OCI-LY3 (cell line): ENCODE measurements at regions not wholly inside any gene's neighbourhood (a gene's known extent, or its start where the extent isn't known, plus 50 kb on each side); places are given as distances from the start of the nearest gene placed in this dataset.

Source experiments
- H2AFZ ChIP-seq: fragments of 200-600, 300-600 bp; shearing (Covaris generic); 2 replicates; pipeline ENCODE4 v1.6.0; 2014; ENCODE audit warnings: antibody characterized with exemption, low read depth, low read length
- H3K27ac ChIP-seq: fragments of 200-600, 300-600 bp; sonication (generic); 2 replicates; pipeline ENCODE4 v1.5.1; 2014; ENCODE audit warnings: mild to moderate bottlenecking, low read length, moderate library complexity, mixed read lengths
- H3K27me3 ChIP-seq: fragments of 200-600, 300-600 bp; sonication (generic); 2 replicates; pipeline ENCODE4 v1.6.1; 2014; ENCODE audit warnings: low read depth, low read length, mixed read lengths
- H3K36me3 ChIP-seq: fragments of 200-600, 300-600 bp; sonication (generic); replicated peaks from 2 replicates; pipeline ENCODE3; 2014; ENCODE audit warnings: low read depth, low read length, mixed read lengths
- H3K4me1 ChIP-seq: fragments of 300-600, 200-600 bp; sonication (generic); 2 replicates; pipeline ENCODE4 v1.6.1; 2014; ENCODE audit warnings: low read length, mixed read lengths
- H3K4me2 ChIP-seq: fragments of 200-600, 300-600 bp; sonication (generic); 2 replicates; pipeline ENCODE4 v1.6.1; 2014; ENCODE audit warnings: low read length, mixed read lengths
- H3K4me3 ChIP-seq: fragments of 300-600, 200-600 bp; sonication (generic); 2 replicates; pipeline ENCODE4 v1.5.1; 2014; ENCODE audit warnings: antibody characterized with exemption, mild to moderate bottlenecking, low read length, moderate library complexity
- H3K79me2 ChIP-seq: fragments of 300-600, 200-600 bp; shearing (Covaris generic); 2 replicates; pipeline ENCODE4 v1.6.1; 2014; ENCODE audit warnings: mild to moderate bottlenecking, low read length, mixed read lengths
- H3K9ac ChIP-seq: fragments of 300-600, 200-600 bp; shearing (Covaris generic); 2 replicates; pipeline ENCODE4 v1.6.0; 2014; ENCODE audit warnings: mild to moderate bottlenecking, low read length, moderate library complexity
- H3K9me3 ChIP-seq: fragments of 200-600, 300-600 bp; shearing (Covaris generic); 2 replicates; pipeline ENCODE4 v1.6.1; 2014; ENCODE audit warnings: low read length, mixed read lengths; ENCODE audit not compliant: insufficient read depth
- H4K20me1 ChIP-seq: fragments of 200-600, 300-600 bp; sonication (generic); 2 replicates; pipeline ENCODE4 v1.6.1; 2016; ENCODE audit warnings: low read length, mixed read lengths; ENCODE audit not compliant: insufficient read depth
- EZH2phosphoT487 ChIP-seq: fragments of 200-600 bp; shearing (Covaris generic); IDR thresholded peaks from 2 replicates; pipeline ENCODE4 v1.6.1; 2018; ENCODE audit warnings: antibody characterized with exemption, mixed run types, low read depth
- TF ChIP-seq, protein P1 (sequence below): fragments of 200-600, 300-600 bp; sonication (generic); IDR thresholded peaks from 2 replicates; pipeline ENCODE4 v1.5.1; 2014; ENCODE audit warnings: antibody characterized with exemption, low read length, low read depth

DNA sequence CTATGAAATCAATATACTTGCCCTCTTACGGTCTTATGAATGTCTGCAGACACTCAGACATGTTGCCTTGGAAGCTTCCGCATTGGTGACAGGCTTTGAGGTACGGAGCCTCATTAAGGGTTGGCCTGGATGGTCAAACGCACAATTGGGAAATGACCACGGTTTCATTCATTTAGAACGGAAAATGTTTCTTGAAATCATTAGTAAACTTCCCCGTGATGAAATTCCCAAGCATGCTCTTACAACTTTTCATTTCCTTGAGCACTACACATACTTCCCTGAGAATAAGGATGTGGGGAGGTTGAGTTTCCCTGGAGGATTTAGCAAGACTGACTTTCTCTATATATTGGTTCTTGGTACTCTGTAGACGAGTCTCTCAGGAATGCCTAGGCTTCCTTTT, 146.3 kb downstream of the HLX start:
- Histone ChIP-seq H4K20me1 (no peaks in the 10 kb centered on the region), H3K4me3 (no peak overlapping the region), H3K9ac (no peak overlapping the region), H3K27ac (no peak overlapping the region), H3K4me2 (no peak overlapping the region), H3K4me1 (no peaks in the 10 kb centered on the region), H2AFZ (no peak overlapping the region), H3K36me3 (no peaks in the 10 kb centered on the region), H3K27me3 (peaks cover 5% of the 10 kb centered on the region; the same call in 1 of the 2 replicates), H3K79me2 (no peaks in the 10 kb centered on the region), H3K9me3 (no peaks in the 10 kb centered on the region)
- TF ChIP-seq, protein P1, sequence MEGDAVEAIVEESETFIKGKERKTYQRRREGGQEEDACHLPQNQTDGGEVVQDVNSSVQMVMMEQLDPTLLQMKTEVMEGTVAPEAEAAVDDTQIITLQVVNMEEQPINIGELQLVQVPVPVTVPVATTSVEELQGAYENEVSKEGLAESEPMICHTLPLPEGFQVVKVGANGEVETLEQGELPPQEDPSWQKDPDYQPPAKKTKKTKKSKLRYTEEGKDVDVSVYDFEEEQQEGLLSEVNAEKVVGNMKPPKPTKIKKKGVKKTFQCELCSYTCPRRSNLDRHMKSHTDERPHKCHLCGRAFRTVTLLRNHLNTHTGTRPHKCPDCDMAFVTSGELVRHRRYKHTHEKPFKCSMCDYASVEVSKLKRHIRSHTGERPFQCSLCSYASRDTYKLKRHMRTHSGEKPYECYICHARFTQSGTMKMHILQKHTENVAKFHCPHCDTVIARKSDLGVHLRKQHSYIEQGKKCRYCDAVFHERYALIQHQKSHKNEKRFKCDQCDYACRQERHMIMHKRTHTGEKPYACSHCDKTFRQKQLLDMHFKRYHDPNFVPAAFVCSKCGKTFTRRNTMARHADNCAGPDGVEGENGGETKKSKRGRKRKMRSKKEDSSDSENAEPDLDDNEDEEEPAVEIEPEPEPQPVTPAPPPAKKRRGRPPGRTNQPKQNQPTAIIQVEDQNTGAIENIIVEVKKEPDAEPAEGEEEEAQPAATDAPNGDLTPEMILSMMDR, result no peak
- no peak for TF ChIP-seq EZH2phosphoT487

DNA sequence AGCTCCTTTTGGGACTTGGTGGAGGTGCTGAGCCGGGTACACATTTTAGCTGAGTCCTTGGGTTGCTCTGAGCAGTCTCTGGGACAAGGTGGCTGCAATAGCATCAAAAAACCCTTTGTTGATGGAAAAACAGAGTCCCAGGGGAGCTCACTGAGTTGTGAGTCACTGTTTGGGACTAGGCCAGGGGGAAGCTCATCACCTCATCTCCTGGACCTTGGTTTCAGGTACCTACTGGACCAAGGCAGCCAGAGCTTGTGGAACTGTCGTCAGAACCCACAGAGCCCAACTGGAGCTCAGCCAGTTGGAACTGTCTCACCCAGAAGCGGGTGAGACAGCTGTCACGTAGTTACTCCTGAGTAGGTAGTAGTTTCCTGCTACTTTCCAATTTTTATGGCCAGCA, 146.7 kb downstream of the HLX start:
- Histone ChIP-seq H3K27me3 (peaks cover 5% of the 10 kb centered on the region; the same call in 1 of the 2 replicates), H3K9me3 (no peaks in the 10 kb centered on the region), H2AFZ (no peak overlapping the region), H3K9ac (no peak overlapping the region), H3K4me3 (no peak overlapping the region), H3K79me2 (no peaks in the 10 kb centered on the region), H3K27ac (no peak overlapping the region), H3K4me2 (no peak overlapping the region), H4K20me1 (no peaks in the 10 kb centered on the region), H3K36me3 (no peaks in the 10 kb centered on the region), H3K4me1 (no peaks in the 10 kb centered on the region)
- TF ChIP-seq, protein P1, result no peak
- TF ChIP-seq EZH2phosphoT487, result no peak

DNA sequence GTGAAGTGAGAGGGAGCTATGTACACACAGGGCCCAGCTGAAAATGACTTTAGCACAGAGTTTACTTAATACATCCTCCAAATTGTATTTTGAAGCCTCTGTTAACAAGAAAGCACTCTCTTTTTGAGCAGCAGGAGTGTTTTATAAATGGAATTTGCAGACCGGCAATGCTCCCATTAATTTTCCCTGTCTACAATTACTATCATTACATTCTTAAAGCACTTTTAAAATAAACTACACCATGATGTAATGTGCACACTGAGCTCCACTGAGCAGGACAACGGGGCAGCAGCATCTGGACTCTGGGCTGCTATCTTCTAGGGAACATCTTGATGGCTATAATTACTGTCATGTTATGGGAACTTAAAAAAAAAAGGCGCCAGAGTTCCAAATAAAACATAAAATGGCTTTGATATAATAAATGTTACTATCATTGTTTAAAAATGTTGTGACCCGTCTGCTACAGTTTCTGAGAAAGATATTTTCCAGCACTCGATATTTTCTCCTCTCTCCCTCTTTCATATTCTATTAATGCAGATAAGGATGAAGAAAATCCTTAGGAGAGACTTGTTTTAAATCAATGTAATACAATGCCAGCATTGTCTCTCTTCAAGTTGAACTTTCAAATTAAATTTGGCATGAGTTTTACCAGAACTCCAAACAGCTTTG, 150.9 kb downstream of the HLX start:
- no peak overlapping the region for H3K4me2 ChIP-seq
- H3K79me2 ChIP-seq, result no peaks in the 10 kb centered on the region
- no peaks in the 10 kb centered on the region for H3K36me3 ChIP-seq
- no peak overlapping the region for H3K9ac ChIP-seq
- no peak for TF ChIP-seq EZH2phosphoT487
- TF ChIP-seq, protein P1, result no peak
- H3K27me3 ChIP-seq, result 0 out of 2 replicates have a peak, but pooled peaks cover 3% of the 10 kb centered on the region
- no peak overlapping the region for H2AFZ ChIP-seq
- no peak overlapping the region for H3K4me3 ChIP-seq
- no peaks in the 10 kb centered on the region for H3K9me3 ChIP-seq
- H3K4me1 ChIP-seq, result no peaks in the 10 kb centered on the region
- H4K20me1 ChIP-seq, result no peaks in the 10 kb centered on the region
- no peak overlapping the region for H3K27ac ChIP-seq

DNA sequence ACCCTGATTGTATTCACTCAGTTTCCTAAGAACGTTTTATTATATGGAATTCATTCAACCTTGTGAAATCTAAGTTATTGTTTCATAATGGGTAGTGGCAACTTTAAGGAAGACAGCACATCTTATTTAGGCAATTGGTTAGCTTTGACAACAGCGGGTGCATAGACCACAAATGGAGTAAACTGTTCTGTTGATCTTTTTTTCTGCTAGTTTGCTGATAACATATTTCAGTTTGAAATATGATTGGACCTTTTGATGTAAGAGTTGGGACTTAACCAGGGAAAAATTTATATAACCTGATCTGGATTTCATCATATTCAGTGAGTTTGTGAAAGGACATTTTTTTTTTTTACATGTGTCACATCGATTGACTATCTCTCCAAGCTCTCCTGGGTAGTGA, 151.7 kb downstream of the HLX start:
- no peaks in the 10 kb centered on the region for H3K36me3 ChIP-seq
- TF ChIP-seq EZH2phosphoT487, result no peak
- TF ChIP-seq, protein P1, result no peak
- H3K4me2 ChIP-seq, result no peak overlapping the region
- H3K4me3 ChIP-seq, result no peak overlapping the region
- no peaks in the 10 kb centered on the region for H4K20me1 ChIP-seq
- 0 out of 2 replicates have a peak, but pooled peaks cover 3% of the 10 kb centered on the region for H3K27me3 ChIP-seq
- H3K79me2 ChIP-seq, result no peaks in the 10 kb centered on the region
- no peak overlapping the region for H2AFZ ChIP-seq
- H3K9me3 ChIP-seq, result no peaks in the 10 kb centered on the region
- H3K4me1 ChIP-seq, result no peaks in the 10 kb centered on the region
- no peak overlapping the region for H3K9ac ChIP-seq
- H3K27ac ChIP-seq, result no peak overlapping the region
